ENCODE measurements at regions not wholly inside any gene's neighbourhood (a gene's known extent, or its start where the extent isn't known, plus 50 kb on each side); places are given as distances from the start of the nearest gene placed in this dataset.

DNA sequence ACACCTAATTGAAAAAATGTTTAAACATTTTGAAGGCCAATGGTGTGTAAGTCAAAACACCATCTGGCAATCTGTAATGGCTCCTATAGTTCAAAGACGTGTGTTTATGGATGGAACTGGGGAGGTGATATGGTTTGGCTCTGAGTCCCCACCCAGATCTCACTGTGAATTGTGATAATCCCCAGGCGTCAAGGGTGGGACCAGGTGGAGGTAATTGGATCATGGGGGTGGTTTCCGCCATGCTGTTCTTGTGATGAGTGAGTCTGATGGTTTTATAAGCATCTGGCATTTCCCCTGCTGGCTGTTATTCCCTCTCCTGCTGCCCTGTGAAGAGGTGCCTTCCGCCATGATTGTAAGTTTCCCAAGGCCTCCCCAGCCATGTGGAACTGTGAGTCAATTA lies 52.2 kb downstream of the ADRA2C start:
- TF ChIP-seq FOXM1 (IDR thresholded peaks at IDR 0.05; ENCODE audit: borderline replicate concordance, low read depth) = no peak
- TF ChIP-seq, protein P1, sequence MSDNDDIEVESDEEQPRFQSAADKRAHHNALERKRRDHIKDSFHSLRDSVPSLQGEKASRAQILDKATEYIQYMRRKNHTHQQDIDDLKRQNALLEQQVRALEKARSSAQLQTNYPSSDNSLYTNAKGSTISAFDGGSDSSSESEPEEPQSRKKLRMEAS (IDR thresholded peaks at IDR 0.05) = no peak
- TF ChIP-seq CEBPB (IDR thresholded peaks at IDR 0.05) = no peak
- TF ChIP-seq RAD21 (IDR thresholded peaks at IDR 0.05; ENCODE audit: low read depth) = no peak
- TF ChIP-seq, protein P2, sequence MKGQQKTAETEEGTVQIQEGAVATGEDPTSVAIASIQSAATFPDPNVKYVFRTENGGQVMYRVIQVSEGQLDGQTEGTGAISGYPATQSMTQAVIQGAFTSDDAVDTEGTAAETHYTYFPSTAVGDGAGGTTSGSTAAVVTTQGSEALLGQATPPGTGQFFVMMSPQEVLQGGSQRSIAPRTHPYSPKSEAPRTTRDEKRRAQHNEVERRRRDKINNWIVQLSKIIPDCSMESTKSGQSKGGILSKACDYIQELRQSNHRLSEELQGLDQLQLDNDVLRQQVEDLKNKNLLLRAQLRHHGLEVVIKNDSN (IDR thresholded peaks at IDR 0.05) = no peak
- TF ChIP-seq TAF1 (IDR thresholded peaks at IDR 0.05; ENCODE audit: low read depth) = no peak
- no peak for TF ChIP-seq EP300 (IDR thresholded peaks at IDR 0.05; ENCODE audit: borderline replicate concordance)
- no peak for TF ChIP-seq ZBTB7A (IDR thresholded peaks at IDR 0.05; ENCODE audit: low read depth)
- no peak for TF ChIP-seq EGR1 (IDR thresholded peaks at IDR 0.05)
- no peak for TF ChIP-seq TCF12 (IDR thresholded peaks at IDR 0.05; ENCODE audit: low read depth)
- no peak for TF ChIP-seq YY1 (IDR thresholded peaks at IDR 0.05; ENCODE audit: low read depth)
- TF ChIP-seq TEAD4 (IDR thresholded peaks at IDR 0.05) = no peak
- TF ChIP-seq, protein P3, sequence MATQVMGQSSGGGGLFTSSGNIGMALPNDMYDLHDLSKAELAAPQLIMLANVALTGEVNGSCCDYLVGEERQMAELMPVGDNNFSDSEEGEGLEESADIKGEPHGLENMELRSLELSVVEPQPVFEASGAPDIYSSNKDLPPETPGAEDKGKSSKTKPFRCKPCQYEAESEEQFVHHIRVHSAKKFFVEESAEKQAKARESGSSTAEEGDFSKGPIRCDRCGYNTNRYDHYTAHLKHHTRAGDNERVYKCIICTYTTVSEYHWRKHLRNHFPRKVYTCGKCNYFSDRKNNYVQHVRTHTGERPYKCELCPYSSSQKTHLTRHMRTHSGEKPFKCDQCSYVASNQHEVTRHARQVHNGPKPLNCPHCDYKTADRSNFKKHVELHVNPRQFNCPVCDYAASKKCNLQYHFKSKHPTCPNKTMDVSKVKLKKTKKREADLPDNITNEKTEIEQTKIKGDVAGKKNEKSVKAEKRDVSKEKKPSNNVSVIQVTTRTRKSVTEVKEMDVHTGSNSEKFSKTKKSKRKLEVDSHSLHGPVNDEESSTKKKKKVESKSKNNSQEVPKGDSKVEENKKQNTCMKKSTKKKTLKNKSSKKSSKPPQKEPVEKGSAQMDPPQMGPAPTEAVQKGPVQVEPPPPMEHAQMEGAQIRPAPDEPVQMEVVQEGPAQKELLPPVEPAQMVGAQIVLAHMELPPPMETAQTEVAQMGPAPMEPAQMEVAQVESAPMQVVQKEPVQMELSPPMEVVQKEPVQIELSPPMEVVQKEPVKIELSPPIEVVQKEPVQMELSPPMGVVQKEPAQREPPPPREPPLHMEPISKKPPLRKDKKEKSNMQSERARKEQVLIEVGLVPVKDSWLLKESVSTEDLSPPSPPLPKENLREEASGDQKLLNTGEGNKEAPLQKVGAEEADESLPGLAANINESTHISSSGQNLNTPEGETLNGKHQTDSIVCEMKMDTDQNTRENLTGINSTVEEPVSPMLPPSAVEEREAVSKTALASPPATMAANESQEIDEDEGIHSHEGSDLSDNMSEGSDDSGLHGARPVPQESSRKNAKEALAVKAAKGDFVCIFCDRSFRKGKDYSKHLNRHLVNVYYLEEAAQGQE (IDR thresholded peaks at IDR 0.05; ENCODE audit: low read depth) = no peak
- no peak for TF ChIP-seq CREB1 (IDR thresholded peaks at IDR 0.05; ENCODE audit: low read depth)
- no peak for TF ChIP-seq NFIC (IDR thresholded peaks at IDR 0.05)

DNA sequence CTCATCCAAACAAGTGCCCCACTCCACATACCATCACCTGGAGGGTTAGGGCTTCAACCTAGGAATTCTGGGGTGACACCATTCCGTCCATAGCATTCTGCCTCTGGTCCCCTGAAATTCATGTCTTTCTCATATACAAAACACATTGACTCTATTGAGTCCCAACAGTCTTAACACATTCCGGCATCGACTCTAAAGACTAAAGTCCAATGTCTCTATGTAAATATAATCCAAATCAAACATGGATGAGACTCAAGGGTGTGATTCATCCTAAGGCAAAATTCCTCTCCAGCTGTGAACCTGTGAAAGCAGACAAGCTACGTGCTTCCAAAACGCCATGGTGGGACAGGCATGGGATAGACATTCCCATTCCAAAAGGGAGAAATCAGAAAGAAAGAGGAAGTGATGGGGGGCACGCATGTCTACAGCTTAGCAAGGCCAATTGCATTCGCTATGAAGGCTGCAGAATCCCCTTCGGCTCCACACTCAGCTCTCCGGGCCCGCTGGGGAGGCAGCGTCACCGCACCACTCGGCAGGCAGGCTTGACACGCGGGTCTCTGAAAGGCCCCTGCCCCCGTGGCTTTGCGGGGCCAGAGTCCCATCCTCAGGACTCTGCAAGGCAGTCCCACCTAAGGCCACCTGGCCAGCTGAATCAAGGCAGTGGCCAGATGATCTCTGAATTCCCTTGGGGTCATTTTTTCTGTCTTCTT lies 53.2 kb downstream of the ADRA2C start:
- no peak for TF ChIP-seq CREB1 (IDR thresholded peaks at IDR 0.05; ENCODE audit: low read depth)

DNA sequence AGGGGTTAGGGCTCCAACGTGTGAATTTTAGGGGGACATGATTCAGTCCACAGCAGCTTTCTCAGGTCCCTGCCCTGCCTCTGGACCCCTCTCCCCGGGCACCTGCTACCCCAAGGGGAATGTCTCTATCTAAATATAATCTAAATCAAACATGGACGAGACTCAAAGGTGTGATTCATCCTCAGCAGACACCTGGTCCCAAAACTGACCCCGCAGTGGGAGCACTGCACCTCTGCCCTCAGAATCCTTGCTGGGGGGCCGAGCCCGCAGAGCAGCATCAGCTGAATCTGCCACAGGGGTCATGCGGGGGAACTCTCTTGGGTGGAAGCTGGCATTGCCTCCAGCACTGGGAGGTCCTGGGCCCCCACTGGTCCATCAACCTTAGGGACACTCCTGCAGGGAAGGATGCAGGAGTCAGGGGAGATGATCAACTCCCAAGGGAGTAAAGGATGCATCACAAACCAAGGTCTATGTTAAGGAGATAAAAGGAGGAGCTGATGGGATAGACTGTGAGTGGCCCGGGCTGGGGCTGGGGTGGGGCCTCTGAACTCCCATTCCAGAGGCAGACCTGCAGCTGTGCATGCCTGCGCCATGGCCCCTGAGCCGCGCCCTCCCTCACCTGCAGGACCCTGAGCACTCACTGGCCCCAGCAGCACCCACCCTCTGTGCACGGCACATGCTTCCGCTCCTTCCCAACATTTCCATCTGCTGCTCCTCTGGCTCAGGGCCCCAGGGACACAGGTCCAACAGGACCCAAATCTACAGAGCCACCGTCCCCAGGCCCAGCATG lies 54.0 kb downstream of the ADRA2C start:
- TF ChIP-seq, protein P1 (IDR thresholded peaks at IDR 0.05) = no peak
- TF ChIP-seq RAD21 (IDR thresholded peaks at IDR 0.05; ENCODE audit: low read depth) = no peak
- TF ChIP-seq TAF1 (IDR thresholded peaks at IDR 0.05; ENCODE audit: low read depth) = no peak
- TF ChIP-seq, protein P2 (IDR thresholded peaks at IDR 0.05) = no peak
- no peak for TF ChIP-seq YY1 (IDR thresholded peaks at IDR 0.05; ENCODE audit: low read depth)
- no peak for TF ChIP-seq EGR1 (IDR thresholded peaks at IDR 0.05)
- TF ChIP-seq TEAD4 (IDR thresholded peaks at IDR 0.05) = no peak

DNA sequence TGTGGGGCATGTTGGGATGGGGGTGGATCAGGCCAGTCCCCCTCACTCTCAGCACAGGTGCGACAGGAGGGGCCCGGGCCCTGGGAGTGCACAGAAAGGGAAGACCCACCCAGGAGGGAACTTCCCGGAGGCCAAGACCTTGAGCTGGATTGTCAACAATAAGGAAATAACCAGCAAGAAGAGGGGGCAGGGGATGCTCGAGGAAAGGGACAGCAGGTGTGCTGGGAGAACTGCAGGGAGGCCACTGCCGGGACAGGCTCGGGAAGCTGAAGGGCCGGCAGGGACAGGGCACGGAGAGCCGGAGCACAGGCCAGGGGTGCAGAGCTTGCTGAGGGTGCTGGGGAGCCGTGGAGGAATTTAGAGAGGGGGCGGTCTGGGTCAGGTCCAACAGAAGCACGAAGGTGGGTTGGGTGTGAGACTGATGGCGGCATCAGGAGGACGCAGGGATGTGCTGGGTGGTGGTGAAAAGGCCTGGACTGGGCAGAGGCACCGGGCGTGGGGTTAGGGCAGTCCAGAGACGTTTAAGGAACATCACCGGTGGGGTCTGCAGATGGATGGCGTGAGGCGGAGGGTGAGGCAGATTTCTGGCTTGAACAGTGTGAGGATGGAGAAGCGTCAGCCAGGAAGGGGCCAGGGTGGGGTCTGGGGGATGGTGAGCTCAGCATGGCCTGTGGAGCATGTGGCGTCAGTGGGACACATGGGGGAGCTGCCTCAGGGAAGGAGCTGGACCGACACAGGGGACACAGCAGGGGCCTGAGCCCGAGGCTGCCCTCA lies 54.8 kb downstream of the ADRA2C start:
- TF ChIP-seq TEAD4 (IDR thresholded peaks at IDR 0.05) (no peak), CREB1 (IDR thresholded peaks at IDR 0.05; ENCODE audit: low read depth) (no peak)

DNA sequence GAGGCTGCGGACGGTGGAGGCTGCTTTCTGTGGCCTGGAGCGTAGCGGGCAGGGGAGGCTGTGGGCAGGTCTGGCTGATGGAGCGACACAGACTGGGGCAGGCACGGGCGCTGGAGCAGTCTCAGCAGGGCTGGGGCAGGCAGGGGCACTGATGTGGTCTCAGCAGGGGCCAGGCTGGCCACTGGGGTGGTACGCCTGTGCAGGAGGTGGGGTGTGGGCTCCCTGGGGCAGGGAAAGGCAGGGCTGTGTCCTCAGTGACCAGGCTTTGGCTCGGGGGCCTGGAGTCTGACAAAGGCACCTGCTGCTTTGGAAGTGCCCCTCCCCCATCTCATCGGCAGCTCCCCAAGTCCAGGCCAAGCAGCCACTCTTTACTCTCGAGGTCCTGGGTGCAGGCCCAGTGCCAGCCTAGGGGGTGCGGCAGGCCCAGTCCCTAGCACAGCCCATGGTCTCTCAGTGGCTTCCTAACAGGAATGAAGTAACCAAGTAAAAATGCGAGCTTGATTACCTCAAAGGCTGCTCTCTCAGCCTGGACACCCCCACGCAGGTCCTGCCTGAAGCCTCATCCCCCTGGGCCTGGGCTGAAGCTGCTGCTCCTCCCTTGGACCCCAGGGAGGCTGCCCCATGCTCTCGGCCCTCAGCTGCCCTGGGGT lies 55.5 kb downstream of the ADRA2C start:
- TF ChIP-seq TAF1 (IDR thresholded peaks at IDR 0.05; ENCODE audit: low read depth) = no peak
- TF ChIP-seq, protein P2 (IDR thresholded peaks at IDR 0.05) = no peak
- no peak for TF ChIP-seq EP300 (IDR thresholded peaks at IDR 0.05; ENCODE audit: borderline replicate concordance)
- TF ChIP-seq RAD21 (IDR thresholded peaks at IDR 0.05; ENCODE audit: low read depth) = no peak
- TF ChIP-seq CREB1 (IDR thresholded peaks at IDR 0.05; ENCODE audit: low read depth) = no peak
- TF ChIP-seq ZBTB7A (IDR thresholded peaks at IDR 0.05; ENCODE audit: low read depth) = no peak
- TF ChIP-seq NFIC (IDR thresholded peaks at IDR 0.05) = no peak
- TF ChIP-seq FOXM1 (IDR thresholded peaks at IDR 0.05; ENCODE audit: borderline replicate concordance, low read depth) = no peak
- no peak for TF ChIP-seq EGR1 (IDR thresholded peaks at IDR 0.05)
- TF ChIP-seq YY1 (IDR thresholded peaks at IDR 0.05; ENCODE audit: low read depth) = no peak
- TF ChIP-seq TCF12 (IDR thresholded peaks at IDR 0.05; ENCODE audit: low read depth) = no peak
- no peak for TF ChIP-seq CEBPB (IDR thresholded peaks at IDR 0.05)
- TF ChIP-seq, protein P1 (IDR thresholded peaks at IDR 0.05) = no peak
- TF ChIP-seq, protein P3 (IDR thresholded peaks at IDR 0.05; ENCODE audit: low read depth) = no peak
- no peak for TF ChIP-seq TEAD4 (IDR thresholded peaks at IDR 0.05)
